ENCODE measurements at regions not wholly inside any gene's neighbourhood (a gene's known extent, or its start where the extent isn't known, plus 50 kb on each side); places are given as distances from the start of the nearest gene placed in this dataset.

GRCh38 chr15:93670931-93671330 is 560.4 kb upstream of the MCTP2 start:
- POLR2A ChIA-PET (ENCODE audit: low non-redundant PET): no interaction called here
- CTCF ChIA-PET: no interaction called here
- TF ChIP-seq CTCF (conservative IDR thresholded peaks at IDR 0.05; ENCODE audit: low read depth): no peak
- no peak for DNase-seq (ENCODE audit: low spot score)
- H3K27ac ChIP-seq: no peak overlapping the region

- ChIA-PET POLR2A (ENCODE audit: low non-redundant PET) (no interaction called here), CTCF (interaction anchor here (0.6 kb wide), 1 partner anchor 310 kb away, joined by 4 read pairs; no protein-coding TSS in a partner anchor)
- no peak for DNase-seq (ENCODE audit: low spot score)
- TF ChIP-seq CTCF (conservative IDR thresholded peaks at IDR 0.05; ENCODE audit: low read depth): no peak
- no peak overlapping the region for H3K27ac ChIP-seq
Observed at GRCh38 chr15:93664213-93664956, 567.0 kb upstream of the MCTP2 start.

GRCh38 chr15:93662162-93662885 is 569.0 kb upstream of the MCTP2 start:
- POLR2A ChIA-PET (ENCODE audit: low non-redundant PET): no interaction called here
- no peak for DNase-seq (ENCODE audit: low spot score)
- no peak overlapping the region for H3K27ac ChIP-seq
- CTCF ChIA-PET: no interaction called here
- no peak for TF ChIP-seq CTCF (conservative IDR thresholded peaks at IDR 0.05; ENCODE audit: low read depth)

GRCh38 chr15:93658026-93658816 is 569.2 kb upstream of the RGMA start:
- H3K27ac ChIP-seq: no peak overlapping the region
- POLR2A ChIA-PET (ENCODE audit: low non-redundant PET): no interaction called here
- TF ChIP-seq CTCF (conservative IDR thresholded peaks at IDR 0.05; ENCODE audit: low read depth): no peak
- DNase-seq (ENCODE audit: low spot score): no peak
- CTCF ChIA-PET: no interaction called here

GRCh38 chr15:93656041-93656440 is 567.0 kb upstream of the RGMA start:
- POLR2A ChIA-PET (ENCODE audit: low non-redundant PET): no interaction called here
- no peak overlapping the region for H3K27ac ChIP-seq
- no peak for TF ChIP-seq CTCF (conservative IDR thresholded peaks at IDR 0.05; ENCODE audit: low read depth)
- peak; percentile 10 for DNase-seq (ENCODE audit: low spot score)
- CTCF ChIA-PET: no interaction called here

- no peak for TF ChIP-seq CTCF (conservative IDR thresholded peaks at IDR 0.05; ENCODE audit: low read depth)
- no peak for DNase-seq (ENCODE audit: low spot score)
- CTCF ChIA-PET: no interaction called here
- no peak overlapping the region for H3K27ac ChIP-seq
- POLR2A ChIA-PET (ENCODE audit: low non-redundant PET): no interaction called here
Observed at GRCh38 chr15:93649691-93650235, 560.8 kb upstream of the RGMA start.

Measured in RWPE1 (cell line).